ENCODE measurements at regions not wholly inside any gene's neighbourhood (a gene's known extent, or its start where the extent isn't known, plus 50 kb on each side); places are given as distances from the start of the nearest gene placed in this dataset.

- FAIRE-seq (no peak), DNase-seq (ENCODE audit: low read depth) (no peak)
- Mint-ChIP-seq H3K27ac (ENCODE audit: unreplicated experiment) (no peak overlapping the region), H3K9me3 (ENCODE audit: unreplicated experiment) (no peaks in the 10 kb centered on the region), H3K4me3 (ENCODE audit: unreplicated experiment) (no peak overlapping the region), H3K36me3 (ENCODE audit: low read depth, unreplicated experiment) (no peaks in the 10 kb centered on the region), H3K27me3 (ENCODE audit: low read depth, unreplicated experiment) (no peaks in the 10 kb centered on the region), H3K4me1 (ENCODE audit: low read depth, unreplicated experiment) (no peaks in the 10 kb centered on the region)
- H3K4me3 ChIP-seq (ENCODE audit: insufficient read depth, low read depth, low read length): no peak overlapping the region
- H3K79me2 ChIP-seq (ENCODE audit: insufficient read depth, low read length): no peaks in the 10 kb centered on the region
- no peaks in the 10 kb centered on the region for H3K36me3 ChIP-seq (ENCODE audit: insufficient read depth, low read length)
- H3K4me1 ChIP-seq (ENCODE audit: insufficient read depth, low read length): no peaks in the 10 kb centered on the region
- H3K9me3 ChIP-seq (ENCODE audit: insufficient read depth, low read depth, low read length): no peaks in the 10 kb centered on the region
- H3K27me3 ChIP-seq (ENCODE audit: insufficient read depth, low read length): no peaks in the 10 kb centered on the region
- H4K20me1 ChIP-seq (ENCODE audit: insufficient read depth, low read length): no peaks in the 10 kb centered on the region
- H2AFZ ChIP-seq (ENCODE audit: low read depth, low read length): no peak overlapping the region
- H3K4me2 ChIP-seq (ENCODE audit: low read length): no peak overlapping the region
- no peak overlapping the region for H3K9ac ChIP-seq (ENCODE audit: low read length)
- H3K27ac ChIP-seq (ENCODE audit: low read depth, low read length): no peak overlapping the region
- TF ChIP-seq EZH2 (IDR thresholded peaks at IDR 0.05; ENCODE audit: insufficient read depth, low read length) (no peak), CTCF (IDR thresholded peaks at IDR 0.05; ENCODE audit: insufficient read depth, low read depth, low read length) (no peak)
These were observed 66.5 kb downstream of the TIGD2 start for GRCh38 chr4:89177807-89178206.

GRCh38 chr4:89184407-89184806 is 73.1 kb downstream of the TIGD2 start:
- Mint-ChIP-seq H3K27me3 (ENCODE audit: low read depth, unreplicated experiment) (peaks cover 2% of the 10 kb centered on the region), H3K4me1 (ENCODE audit: low read depth, unreplicated experiment) (no peaks in the 10 kb centered on the region), H3K27ac (ENCODE audit: unreplicated experiment) (no peak overlapping the region), H3K9me3 (ENCODE audit: unreplicated experiment) (no peaks in the 10 kb centered on the region), H3K36me3 (ENCODE audit: low read depth, unreplicated experiment) (no peaks in the 10 kb centered on the region), H3K4me3 (ENCODE audit: unreplicated experiment) (no peak overlapping the region)
- no peak overlapping the region for H3K4me3 ChIP-seq (ENCODE audit: insufficient read depth, low read depth, low read length)
- no peak overlapping the region for H2AFZ ChIP-seq (ENCODE audit: low read depth, low read length)
- no peak overlapping the region for H3K27ac ChIP-seq (ENCODE audit: low read depth, low read length)
- DNase-seq (ENCODE audit: low read depth): no peak
- H3K27me3 ChIP-seq (ENCODE audit: insufficient read depth, low read length): no peaks in the 10 kb centered on the region
- no peaks in the 10 kb centered on the region for H3K79me2 ChIP-seq (ENCODE audit: insufficient read depth, low read length)
- H4K20me1 ChIP-seq (ENCODE audit: insufficient read depth, low read length): no peaks in the 10 kb centered on the region
- H3K9me3 ChIP-seq (ENCODE audit: insufficient read depth, low read depth, low read length): no peaks in the 10 kb centered on the region
- no peaks in the 10 kb centered on the region for H3K4me1 ChIP-seq (ENCODE audit: insufficient read depth, low read length)
- FAIRE-seq: no peak
- H3K36me3 ChIP-seq (ENCODE audit: insufficient read depth, low read length): no peaks in the 10 kb centered on the region
- H3K9ac ChIP-seq (ENCODE audit: low read length): no peak overlapping the region
- H3K4me2 ChIP-seq (ENCODE audit: low read length): no peak overlapping the region
- no peak for TF ChIP-seq CTCF (IDR thresholded peaks at IDR 0.05; ENCODE audit: insufficient read depth, low read depth, low read length)
- TF ChIP-seq EZH2 (IDR thresholded peaks at IDR 0.05; ENCODE audit: insufficient read depth, low read length): no peak
